Tibial artery (tissue), 4 donors: ENCODE measurements at regions not wholly inside any gene's neighbourhood (a gene's known extent, or its start where the extent isn't known, plus 50 kb on each side); places are given as distances from the start of the nearest gene placed in this dataset.

ENCODE experiments used
- DNase-seq, 2 donors: peaks; one replicate each; pipeline ENCODE4 v3.0.0-alpha.2; 2019
- H3K27ac ChIP-seq, 2 donors: fragments of 200-600 bp; sonication (generic) in 1 of 2; 1 replicate in 1 of 2; 2 replicates in 1 of 2; pipeline ENCODE4 v1.5.1; 2018 to 2019; ENCODE audit warnings: mild to moderate bottlenecking in 1 of 2
- H3K27me3 ChIP-seq, 2 donors: fragments of 200-600 bp; sonication (generic) in 1 of 2; one replicate each; pipeline versions ENCODE4 v1.5.1 to v1.6.0; 2016 to 2019
- H3K36me3 ChIP-seq, 3 donors: fragments of 200-600 bp; sonication (generic) in 2 of 3; one replicate each; pipeline ENCODE4 v1.5.1; 2016 to 2019; ENCODE audit warnings: mild to moderate bottlenecking in 2 of 3
- H3K4me1 ChIP-seq, 4 donors: fragments of 200-600 bp; sonication (generic) in 2 of 4; 1 replicate in 3 of 4; 2 replicates in 1 of 4; pipeline ENCODE4 v1.5.1; 2016 to 2019
- H3K4me3 ChIP-seq, 2 donors: fragments of 200-600 bp; sonication (generic) in 1 of 2; 1 replicate in 1 of 2; 2 replicates in 1 of 2; pipeline ENCODE4 v1.5.1; 2018 to 2019; ENCODE audit warnings: mild to moderate bottlenecking in 2 of 2
- H3K9me3 ChIP-seq, 3 donors: fragments of 200-600 bp; sonication (generic) in 1 of 3; one replicate each; pipeline ENCODE4 v1.5.1; 2016 to 2019
- CTCF ChIP-seq, 2 experiments: fragments of 200-600 bp in 1 of 2; fragments of 450-650 bp in 1 of 2; IDR thresholded peaks; one replicate each; pipeline ENCODE4 v1.5.1; 2017 to 2019; ENCODE audit warnings: antibody characterized with exemption in 2 of 2, mild to moderate bottlenecking in 1 of 2, moderate library complexity in 1 of 2
- intact Hi-C: fragments of 100-400 bp; cut with DNase I; formaldehyde crosslinking; loops from one replicate; pipeline ENCODE4 v1.15.0; 2023; ENCODE audit warnings: low total_unique reads

- no peak for TF ChIP-seq CTCF (IDR thresholded peaks at IDR 0.05)
- Histone ChIP-seq H3K9me3 (no peaks in the 10 kb centered on the region), H3K27me3 (no peaks in the 10 kb centered on the region), H3K27ac (no peak overlapping the region), H3K36me3 (no peaks in the 10 kb centered on the region), H3K4me1 (peaks cover 0 to 37% (median 6%) of the 10 kb centered on the region in 4 donors), H3K4me3 (no peak overlapping the region)
- DNase-seq = no peak
- intact Hi-C loops = no loop called here
Measured at GRCh38 chr6:14287707-14288106, 170.1 kb downstream of the CD83 start.

GRCh38 chr6:14288910-14289309 is 171.3 kb downstream of the CD83 start:
- Histone ChIP-seq H3K4me3 (no peak overlapping the region), H3K9me3 (no peaks in the 10 kb centered on the region), H3K36me3 (no peaks in the 10 kb centered on the region), H3K27ac (no peak overlapping the region), H3K4me1 (peaks cover 0 to 37% (median 6%) of the 10 kb centered on the region in 4 donors), H3K27me3 (no peaks in the 10 kb centered on the region)
- intact Hi-C loops = no loop called here
- no peak for DNase-seq
- TF ChIP-seq CTCF (IDR thresholded peaks at IDR 0.05) = no peak

GRCh38 chr6:14290041-14290771 is 172.6 kb downstream of the CD83 start:
- Histone ChIP-seq H3K4me3 (no peak overlapping the region), H3K27me3 (no peaks in the 10 kb centered on the region), H3K9me3 (no peaks in the 10 kb centered on the region), H3K36me3 (no peaks in the 10 kb centered on the region), H3K4me1 (peaks cover 0 to 26% (median 6%) of the 10 kb centered on the region in 4 donors), H3K27ac (no peak overlapping the region)
- no peak for TF ChIP-seq CTCF (IDR thresholded peaks at IDR 0.05)
- intact Hi-C loops = no loop called here
- no peak for DNase-seq

GRCh38 chr6:14290772-14291330 is 173.3 kb downstream of the CD83 start:
- intact Hi-C loops = no loop called here
- H3K4me3 ChIP-seq = no peak overlapping the region

GRCh38 chr6:14291331-14291730 is 173.8 kb downstream of the CD83 start:
- Histone ChIP-seq H3K27ac (no peak overlapping the region), H3K9me3 (no peaks in the 10 kb centered on the region), H3K27me3 (no peaks in the 10 kb centered on the region), H3K4me3 (no peak overlapping the region), H3K4me1 (peaks cover 0 to 15% (median 1%) of the 10 kb centered on the region in 4 donors), H3K36me3 (no peaks in the 10 kb centered on the region)
- no peak for DNase-seq
- TF ChIP-seq CTCF (IDR thresholded peaks at IDR 0.05) = no peak
- intact Hi-C loops = no loop called here

More at GRCh38 chr6:14290772-14291330, 173.3 kb downstream of the CD83 start:
- Histone ChIP-seq H3K27ac (no peak overlapping the region), H3K9me3 (no peaks in the 10 kb centered on the region), H3K4me1 (peaks cover 0 to 20% (median 4%) of the 10 kb centered on the region in 4 donors), H3K36me3 (no peaks in the 10 kb centered on the region), H3K27me3 (no peaks in the 10 kb centered on the region)
- DNase-seq = no peak
- no peak for TF ChIP-seq CTCF (IDR thresholded peaks at IDR 0.05)
